ENCODE measurements at regions not wholly inside any gene's neighbourhood (a gene's known extent, or its start where the extent isn't known, plus 50 kb on each side); places are given as distances from the start of the nearest gene placed in this dataset.

- TF ChIP-seq CTCF (IDR thresholded peaks at IDR 0.05; ENCODE audit: poor library complexity, severe bottlenecking) (no peak), REST (IDR thresholded peaks at IDR 0.05; ENCODE audit: borderline replicate concordance) (no peak), EZH2 (IDR thresholded peaks at IDR 0.05; ENCODE audit: borderline replicate concordance, insufficient read depth, low read length, poor library complexity, severe bottlenecking) (no peak), RAD21 (conservative IDR thresholded peaks at IDR 0.05) (no peak), POLR2AphosphoS5 (IDR thresholded peaks at IDR 0.05) (no peak), MXI1 (conservative IDR thresholded peaks at IDR 0.05; ENCODE audit: poor library complexity, severe bottlenecking) (no peak)
Measured at GRCh38 chr9:82651474-82651873, 411.5 kb downstream of the RASEF start.
